HEK293 (cell line): ENCODE measurements at regions not wholly inside any gene's neighbourhood (a gene's known extent, or its start where the extent isn't known, plus 50 kb on each side); places are given as distances from the start of the nearest gene placed in this dataset.
A peak's percentile ranks its signal among the peaks of the same experiment; 100 is the strongest.
"Not testable (repeated sequence)": the region's sequence is repeated elsewhere in the genome, so short reads cannot be mapped to it uniquely, and the experiment has no call there.

Experiments
- CTCF ChIA-PET: fragments of 350-600 bp; formaldehyde crosslinking; extraction: SDS; loops from one replicate; lab custom pipeline; 2021; ENCODE audit warnings: antibody characterized with exemption; lab: Yijun Ruan, JAX
- POLR2A ChIA-PET: fragments of 300-600 bp; formaldehyde crosslinking; extraction: SDS; loops from one replicate; lab custom pipeline; 2020; ENCODE audit warnings: antibody characterized with exemption, inconsistent platforms; lab: Yijun Ruan, JAX
- H3K27ac ChIP-seq: fragments of 200-500 bp; sonication (Bioruptor generic); 2 replicates; pipeline ENCODE4 v1.5.1; 2014; ENCODE audit warnings: low read depth, low read length, control low read depth, inconsistent platforms; ENCODE audit errors: extremely low read depth
- H3K36me3 ChIP-seq, 2 experiments: fragments of 200-500 bp in 1 of 2; sonication (Bioruptor generic) in 1 of 2; 1 replicate in 1 of 2; 2 replicates in 1 of 2; pipeline ENCODE4 v1.5.1; 2014 to 2017; ENCODE audit warnings: inconsistent platforms in 2 of 2, low read length in 2 of 2; ENCODE audit not compliant: control insufficient read depth in 2 of 2, insufficient read depth in 1 of 2
- H3K4me1 ChIP-seq: fragments of 200-500 bp; sonication (Bioruptor generic); 2 replicates; pipeline ENCODE4 v1.5.1; 2014; ENCODE audit warnings: mild to moderate bottlenecking, low read length, inconsistent platforms; ENCODE audit not compliant: control insufficient read depth, insufficient read depth
- H3K4me3 ChIP-seq: 2 replicates; pipeline ENCODE4 v1.5.1; 2011; ENCODE audit warnings: low read depth, mild to moderate bottlenecking, control low read depth, low read length, moderate library complexity
- H3K9me3 ChIP-seq: fragments of 200-500 bp; sonication (Bioruptor generic); 2 replicates; pipeline ENCODE4 v1.5.1; 2014; ENCODE audit warnings: low read depth, low read length, inconsistent platforms; ENCODE audit not compliant: control insufficient read depth, insufficient read depth
- HOXD13 ChIP-seq: sonication (generic); formaldehyde crosslinking; IDR thresholded peaks from 2 replicates; pipeline ENCODE4 v1.8.0; 2022; ENCODE audit warnings: missing genetic modification reagents, borderline replicate concordance
- TCF7L2 ChIP-seq: IDR thresholded peaks from 2 replicates; pipeline ENCODE4 v1.6.1; 2011; ENCODE audit warnings: low read depth, mild to moderate bottlenecking, inconsistent platforms, low read length, moderate library complexity, borderline replicate concordance
- TRIM28 ChIP-seq: IDR thresholded peaks from 2 replicates; pipeline ENCODE4 v1.6.1; 2011; ENCODE audit warnings: low read length, control low read depth, borderline replicate concordance
- YY2 ChIP-seq: fragments of 450-650 bp; formaldehyde crosslinking; IDR thresholded peaks from 2 replicates; pipeline ENCODE4 v1.5.1; 2016; ENCODE audit warnings: missing biosample characterization, missing genetic modification characterization
- ZBTB20 ChIP-seq: fragments of 450-650 bp; formaldehyde crosslinking; IDR thresholded peaks from 2 replicates; pipeline ENCODE4 v1.5.1; 2016; ENCODE audit warnings: missing biosample characterization, missing genetic modification characterization
- ZBTB7A ChIP-seq: fragments of 450-650 bp; formaldehyde crosslinking; IDR thresholded peaks from 2 replicates; pipeline ENCODE4 v1.5.1; 2016; ENCODE audit warnings: low read depth, missing biosample characterization, missing genetic modification characterization
- ZFP3 ChIP-seq: fragments of 450-650 bp; formaldehyde crosslinking; IDR thresholded peaks from 2 replicates; pipeline ENCODE4 v1.5.1; 2016; ENCODE audit warnings: low read depth, missing biosample characterization, missing genetic modification characterization
- ZNF274 ChIP-seq, 2 experiments: fragments of 200-500 bp in 1 of 2; fragments of 450-650 bp in 1 of 2; sonication (Bioruptor generic) in 1 of 2; formaldehyde crosslinking in 1 of 2; IDR thresholded peaks; 2 replicates each; pipeline versions ENCODE4 v1.5.1 to v1.6.1; 2014 to 2016; ENCODE audit warnings: borderline replicate concordance in 1 of 2, inconsistent platforms in 1 of 2, low read length in 1 of 2, missing biosample characterization in 1 of 2, missing genetic modification characterization in 1 of 2
- ZNF311 ChIP-seq: fragments of 450-650 bp; formaldehyde crosslinking; IDR thresholded peaks from 2 replicates; pipeline ENCODE4 v1.5.1; 2017; ENCODE audit warnings: missing biosample characterization, missing genetic modification characterization, borderline replicate concordance
- ZNF416 ChIP-seq: fragments of 450-650 bp; formaldehyde crosslinking; IDR thresholded peaks from 2 replicates; pipeline ENCODE4 v1.5.1; 2016; ENCODE audit warnings: missing biosample characterization, missing genetic modification characterization
- ZNF530 ChIP-seq: fragments of 450-650 bp; formaldehyde crosslinking; IDR thresholded peaks from 2 replicates; pipeline ENCODE4 v1.5.1; 2016; ENCODE audit warnings: low read depth, missing biosample characterization, missing genetic modification characterization
- ZNF621 ChIP-seq: fragments of 450-650 bp; formaldehyde crosslinking; IDR thresholded peaks from 2 replicates; pipeline ENCODE4 v1.5.1; 2017; ENCODE audit warnings: missing biosample characterization, missing genetic modification characterization
- ZNF707 ChIP-seq: fragments of 450-650 bp; formaldehyde crosslinking; IDR thresholded peaks from 2 replicates; pipeline ENCODE4 v1.5.1; 2016; ENCODE audit warnings: missing biosample characterization, missing genetic modification characterization
- TF ChIP-seq, protein P1 (sequence below): fragments of 450-650 bp; formaldehyde crosslinking; IDR thresholded peaks from 2 replicates; pipeline ENCODE4 v1.5.1; 2016; ENCODE audit warnings: missing biosample characterization, missing genetic modification characterization

DNA sequence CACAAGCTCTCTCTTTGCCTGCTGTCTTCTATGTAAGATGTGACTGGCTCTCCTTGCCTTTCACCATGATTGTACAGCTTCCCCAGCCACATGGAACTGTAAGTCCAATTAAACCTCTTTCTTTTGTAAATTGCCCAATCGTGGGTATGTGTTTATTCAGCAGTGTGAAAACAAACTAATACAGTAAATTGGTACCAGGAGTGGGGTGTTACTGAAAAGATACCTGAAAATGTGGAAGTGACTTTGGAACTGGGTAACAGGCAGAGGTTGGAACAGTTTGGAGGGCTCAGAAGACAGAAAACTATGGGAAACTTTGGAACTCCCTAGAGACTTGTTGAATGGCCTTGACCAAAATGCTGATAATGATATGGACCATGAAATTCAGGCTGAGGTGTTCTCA lies 214.3 kb upstream of the FSCB start:
- H3K4me3 ChIP-seq, POLR2A ChIA-PET, H3K27ac ChIP-seq, H3K9me3 ChIP-seq, H3K4me1 ChIP-seq, CTCF ChIA-PET, H3K36me3 ChIP-seq: not testable (repeated sequence)
- TF ChIP-seq ZNF707 (tag by site-specific recombination): peak; percentile 76

GRCh38 chr14:44720707-44721106 lies 213.6 kb upstream of the FSCB start:
- Histone ChIP-seq H3K36me3 (no peaks in the 10 kb centered on the region), H3K4me1 (no peaks in the 10 kb centered on the region), H3K4me3 (no peak overlapping the region)
- CTCF ChIA-PET: no interaction called here
- TF ChIP-seq ZNF530 (tag by site-specific recombination): no peak
- TF ChIP-seq ZNF707 (tag by site-specific recombination): no peak
- TF ChIP-seq, all 188 proteins: peak for 0
- POLR2A ChIA-PET: no interaction called here
- Histone ChIP-seq H3K27ac (no peak overlapping the region), H3K9me3 (no peaks in the 10 kb centered on the region)

DNA sequence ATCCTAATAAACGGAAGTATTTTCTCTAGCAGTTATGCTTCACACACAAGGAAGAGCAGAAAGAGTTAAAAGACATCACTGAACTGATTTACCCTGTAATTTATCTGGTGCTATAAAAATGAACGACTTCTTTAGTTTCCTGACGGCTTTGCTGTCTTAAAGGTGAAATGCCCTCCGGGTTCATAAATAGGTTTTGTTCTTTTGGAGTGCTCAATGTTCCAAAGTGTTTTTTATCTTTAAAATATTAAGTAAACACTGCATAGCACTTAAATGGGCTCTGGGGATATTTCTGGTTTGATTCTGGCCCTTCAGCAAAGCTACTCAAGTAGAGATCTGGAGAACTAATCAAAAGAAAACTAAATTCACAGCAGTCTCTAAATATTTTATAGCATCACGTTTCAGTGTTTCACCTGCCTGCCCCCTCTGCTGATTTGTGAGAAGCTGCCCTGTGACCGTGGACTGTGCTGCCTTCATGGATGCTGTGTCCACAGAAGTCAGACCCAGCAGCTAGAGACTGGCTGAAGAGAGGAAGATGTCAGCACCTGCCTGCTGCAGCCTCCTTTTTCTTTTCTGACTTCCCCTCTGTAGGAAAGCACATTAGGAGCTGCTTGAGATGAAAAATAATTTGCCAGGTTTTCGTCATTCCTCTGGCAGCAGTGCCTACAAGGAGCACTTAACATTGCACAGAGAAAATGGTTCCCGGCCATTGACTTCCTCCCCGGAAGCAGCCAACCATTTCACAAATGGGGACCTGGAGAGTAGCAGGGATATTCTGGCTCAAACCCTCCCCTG lies 205.1 kb upstream of the FSCB start:
- H3K4me1 ChIP-seq: no peaks in the 10 kb centered on the region
- TF ChIP-seq ZBTB7A (no peak), TCF7L2 (0 out of 2 replicates have a peak, but pooled peaks have one; percentile 20)
- TF ChIP-seq, protein P1, sequence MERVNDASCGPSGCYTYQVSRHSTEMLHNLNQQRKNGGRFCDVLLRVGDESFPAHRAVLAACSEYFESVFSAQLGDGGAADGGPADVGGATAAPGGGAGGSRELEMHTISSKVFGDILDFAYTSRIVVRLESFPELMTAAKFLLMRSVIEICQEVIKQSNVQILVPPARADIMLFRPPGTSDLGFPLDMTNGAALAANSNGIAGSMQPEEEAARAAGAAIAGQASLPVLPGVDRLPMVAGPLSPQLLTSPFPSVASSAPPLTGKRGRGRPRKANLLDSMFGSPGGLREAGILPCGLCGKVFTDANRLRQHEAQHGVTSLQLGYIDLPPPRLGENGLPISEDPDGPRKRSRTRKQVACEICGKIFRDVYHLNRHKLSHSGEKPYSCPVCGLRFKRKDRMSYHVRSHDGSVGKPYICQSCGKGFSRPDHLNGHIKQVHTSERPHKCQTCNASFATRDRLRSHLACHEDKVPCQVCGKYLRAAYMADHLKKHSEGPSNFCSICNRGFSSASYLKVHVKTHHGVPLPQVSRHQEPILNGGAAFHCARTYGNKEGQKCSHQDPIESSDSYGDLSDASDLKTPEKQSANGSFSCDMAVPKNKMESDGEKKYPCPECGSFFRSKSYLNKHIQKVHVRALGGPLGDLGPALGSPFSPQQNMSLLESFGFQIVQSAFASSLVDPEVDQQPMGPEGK: no peak
- CTCF ChIA-PET: no interaction called here
- H3K4me3 ChIP-seq: no peak overlapping the region
- no peaks in the 10 kb centered on the region for H3K9me3 ChIP-seq
- no peak overlapping the region for H3K27ac ChIP-seq
- no peaks in the 10 kb centered on the region for H3K36me3 ChIP-seq
- POLR2A ChIA-PET: no interaction called here

DNA sequence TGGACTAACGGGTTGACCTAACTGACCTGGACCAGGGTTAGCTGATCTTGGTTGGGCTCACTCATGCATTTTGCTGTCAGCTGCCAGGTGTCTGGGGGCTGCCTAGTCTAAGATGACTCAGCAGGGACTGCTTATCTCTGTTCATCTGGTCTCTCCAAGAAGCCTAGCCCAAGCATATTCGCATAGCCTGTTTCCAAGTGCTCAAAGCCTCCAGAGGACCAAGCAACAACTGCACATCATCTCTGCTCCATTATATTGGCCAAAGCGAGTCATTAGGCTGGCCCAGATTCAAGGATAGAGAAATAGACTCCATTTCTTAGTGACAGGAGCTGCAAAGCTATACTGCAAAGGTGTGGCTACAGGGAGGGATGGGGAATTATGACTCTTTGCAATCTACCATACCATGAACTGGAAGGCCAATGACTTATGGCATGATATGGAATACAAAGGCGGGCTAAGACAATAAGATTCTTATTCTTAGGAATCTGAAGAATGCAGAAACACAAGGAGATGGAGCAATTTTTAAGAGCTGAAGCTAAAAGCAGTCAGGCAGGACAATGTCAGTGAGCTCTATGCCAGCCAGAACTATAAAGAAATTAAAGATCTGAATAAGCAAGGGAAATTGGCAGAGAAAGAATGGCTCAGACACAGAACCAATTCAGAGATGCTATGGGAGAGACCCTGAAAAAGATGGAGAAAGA lies 194.6 kb upstream of the FSCB start:
- Histone ChIP-seq H3K36me3 (no peaks in the 10 kb centered on the region), H3K27ac (no peak overlapping the region), H3K4me1 (no peaks in the 10 kb centered on the region), H3K4me3 (no peak overlapping the region), H3K9me3 (no peaks in the 10 kb centered on the region)
- CTCF ChIA-PET: no interaction called here
- POLR2A ChIA-PET: no interaction called here
- TF ChIP-seq ZNF311: no peak

GRCh38 chr14:44700694-44701093 lies 193.6 kb upstream of the FSCB start:
- Histone ChIP-seq H3K9me3 (no peaks in the 10 kb centered on the region), H3K4me3 (no peak overlapping the region), H3K4me1 (no peaks in the 10 kb centered on the region), H3K36me3 (no peaks in the 10 kb centered on the region), H3K27ac (no peak overlapping the region)
- POLR2A ChIA-PET: no interaction called here
- TF ChIP-seq ZBTB20 (tag by site-specific recombination): no peak
- TF ChIP-seq HOXD13 (CRISPR knock-in tag): no peak
- no peak for TF ChIP-seq YY2 (tag by site-specific recombination)
- TF ChIP-seq ZNF416 (tag by site-specific recombination): no peak
- no peak for TF ChIP-seq ZNF621
- TF ChIP-seq TRIM28: no peak
- TF ChIP-seq ZNF274 (IDR thresholded peaks at IDR 0.05; ENCODE audit: low read length): no peak
- TF ChIP-seq ZNF274 (tag by site-specific recombination; IDR thresholded peaks at IDR 0.05; ENCODE audit: borderline replicate concordance): no peak
- no peak for TF ChIP-seq ZFP3 (tag by site-specific recombination)
- CTCF ChIA-PET: no interaction called here
